Thymus (tissue), 11 donors: ENCODE measurements at regions not wholly inside any gene's neighbourhood (a gene's known extent, or its start where the extent isn't known, plus 50 kb on each side); places are given as distances from the start of the nearest gene placed in this dataset.
A peak's percentile ranks its signal among the peaks of the same experiment; 100 is the strongest.
"Not testable (repeated sequence)": the region's sequence is repeated elsewhere in the genome, so short reads cannot be mapped to it uniquely, and the experiment has no call there.

ENCODE experiments used
- DNase-seq, 9 donors: peaks; one replicate each; pipeline ENCODE4 v3.0.0-alpha.2; 2013; ENCODE audit warnings: low spot score in 9 of 9, low read depth in 6 of 9, missing footprints in 1 of 9
- H3K27ac ChIP-seq, 2 donors: one replicate each; pipeline ENCODE4 v1.5.1; 2013; ENCODE audit warnings: control low read depth in 1 of 2, low read depth in 1 of 2, low read length in 1 of 2, mild to moderate bottlenecking in 1 of 2, moderate library complexity in 1 of 2
- H3K27me3 ChIP-seq, 2 donors: one replicate each; pipeline ENCODE4 v1.5.1; 2013; ENCODE audit warnings: low read length in 1 of 2; ENCODE audit not compliant: control insufficient read depth in 2 of 2, insufficient read depth in 1 of 2
- H3K36me3 ChIP-seq, 2 donors: one replicate each; pipeline ENCODE4 v1.5.1; 2013; ENCODE audit warnings: low read length in 1 of 2, mild to moderate bottlenecking in 1 of 2, moderate library complexity in 1 of 2; ENCODE audit not compliant: control insufficient read depth in 2 of 2, insufficient read depth in 2 of 2
- H3K4me1 ChIP-seq, 2 donors: one replicate each; pipeline ENCODE4 v1.5.1; 2013; ENCODE audit warnings: low read length in 2 of 2; ENCODE audit not compliant: control insufficient read depth in 2 of 2, insufficient read depth in 2 of 2
- H3K4me3 ChIP-seq, 2 donors: one replicate each; pipeline ENCODE4 v1.5.1; 2013; ENCODE audit warnings: low read length in 2 of 2, control low read depth in 1 of 2, mild to moderate bottlenecking in 1 of 2
- H3K9me3 ChIP-seq, 2 donors: one replicate each; pipeline ENCODE4 v1.5.1; 2013; ENCODE audit warnings: low read length in 1 of 2, mild to moderate bottlenecking in 1 of 2; ENCODE audit not compliant: control insufficient read depth in 2 of 2, insufficient read depth in 1 of 2
- WGBS: extraction: QIAGEN DNeasy Blood & Tissue Kit; methylation state at CpG from one replicate; pipeline ENCODE4 v1.1.7; 2013; 5-methylcytosine and 5-hydroxymethylcytosine counted together
- donor health status: healthy.

DNA sequence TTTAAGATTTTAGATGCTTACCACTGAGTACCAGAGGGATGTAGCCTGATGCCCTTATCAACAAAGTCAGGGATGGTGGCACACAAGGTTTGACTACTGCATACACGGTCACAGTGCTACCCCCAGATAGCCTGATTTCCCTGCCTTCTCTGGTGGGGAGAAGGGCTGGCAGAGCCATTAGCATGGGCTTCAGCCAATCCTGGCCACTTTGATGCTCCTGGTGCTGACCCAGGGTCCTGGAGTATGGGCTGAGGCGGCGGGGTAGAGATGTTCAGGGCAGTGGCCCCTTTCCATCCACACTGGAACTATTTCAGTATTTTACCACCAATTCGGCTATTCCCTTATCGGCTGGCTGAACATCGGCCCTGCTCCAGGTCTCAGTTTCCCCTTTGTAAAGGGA is 83.2 kb downstream of the POTEB3 start:
- not testable (repeated sequence) for H3K27ac ChIP-seq, DNase-seq, H3K4me1 ChIP-seq, H3K27me3 ChIP-seq, H3K4me3 ChIP-seq, H3K36me3 ChIP-seq, H3K9me3 ChIP-seq
- WGBS, result 81% methylated on average over 3 of the region's 6 CpGs

DNA sequence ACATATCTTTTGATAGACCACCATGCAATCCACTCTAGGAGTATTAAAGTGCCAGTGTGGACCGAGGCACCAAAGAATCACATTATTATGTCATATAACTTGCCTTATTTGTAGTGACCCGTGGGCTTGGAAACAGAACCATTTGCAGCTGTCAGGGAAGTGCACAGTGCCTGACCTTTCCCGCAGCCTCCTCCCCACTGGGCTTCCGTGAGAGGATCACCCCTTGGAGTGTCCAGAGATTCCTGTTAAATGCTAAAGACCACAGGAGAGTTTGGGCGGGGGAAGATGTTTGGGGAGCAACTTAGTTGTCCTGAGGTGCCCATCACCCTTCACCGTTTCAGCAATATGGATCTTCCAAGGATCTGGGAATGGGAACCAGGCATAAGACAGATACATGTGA is 84.4 kb downstream of the POTEB3 start:
- not testable (repeated sequence) for H3K9me3 ChIP-seq, H3K4me3 ChIP-seq, H3K4me1 ChIP-seq, H3K27ac ChIP-seq, DNase-seq, H3K27me3 ChIP-seq, H3K36me3 ChIP-seq
- WGBS, result 96% methylated on average over 3 of the region's 6 CpGs

DNA sequence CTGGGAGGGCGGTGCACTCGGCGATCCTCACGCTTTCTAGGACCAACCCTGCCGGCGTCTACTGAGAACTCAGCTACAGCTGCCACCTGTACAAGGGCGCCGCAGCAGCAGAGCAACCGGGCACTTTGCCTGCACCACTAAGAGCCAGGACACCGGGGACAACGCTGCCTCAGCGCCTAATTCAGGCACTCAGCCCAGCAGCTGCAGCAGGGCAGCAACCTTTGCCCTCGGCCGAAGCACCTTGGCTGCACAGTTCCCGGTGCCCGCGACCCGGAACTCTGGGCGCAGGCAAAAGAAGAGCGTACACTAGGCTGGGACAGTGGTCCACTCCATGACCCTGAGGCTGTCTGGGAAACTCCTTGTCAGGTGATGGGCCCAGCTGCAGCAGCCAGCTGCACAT is 85.7 kb downstream of the POTEB3 start:
- H3K36me3 ChIP-seq, H3K27me3 ChIP-seq, H3K27ac ChIP-seq, H3K4me1 ChIP-seq, H3K9me3 ChIP-seq, DNase-seq, H3K4me3 ChIP-seq: not testable (repeated sequence)
- WGBS, result 80% methylated on average over 6 of the region's 20 CpGs

DNA sequence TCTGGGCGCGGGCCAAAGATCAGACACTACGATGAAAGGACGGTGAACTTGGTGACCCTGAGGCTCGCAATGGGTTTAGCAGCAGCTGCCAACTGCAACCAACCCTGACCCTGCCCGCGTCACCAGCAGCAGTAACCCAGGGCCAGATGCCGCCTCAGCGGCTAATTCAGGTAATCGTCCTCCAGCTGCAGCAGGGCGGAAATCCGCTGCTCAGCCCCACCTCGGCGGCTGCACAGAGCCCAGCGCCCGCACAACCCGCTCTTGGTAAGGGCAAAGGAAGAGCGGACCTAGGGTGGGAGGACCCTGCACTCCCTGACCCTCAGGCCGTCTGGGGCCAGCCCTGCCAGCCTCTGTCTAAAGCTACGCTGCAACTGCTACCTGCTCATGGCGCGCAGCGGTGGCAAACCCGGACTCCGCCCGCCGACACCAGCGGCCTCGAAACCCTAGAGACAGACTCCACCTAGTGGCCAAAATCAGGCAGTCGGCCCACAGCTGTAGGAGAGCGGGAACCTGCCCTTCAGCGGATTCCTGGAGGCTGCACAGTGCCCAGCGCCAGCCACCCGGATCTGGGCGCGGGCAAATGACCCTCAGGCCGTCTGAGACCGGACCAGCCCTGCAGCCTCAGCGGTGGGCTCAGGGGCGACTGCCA is 87.5 kb downstream of the POTEB3 start:
- not testable (repeated sequence) for H3K36me3 ChIP-seq, H3K27ac ChIP-seq, H3K4me3 ChIP-seq, H3K9me3 ChIP-seq, H3K27me3 ChIP-seq, DNase-seq, H3K4me1 ChIP-seq
- no CpG with 5 or more reads among the region's 40 CpGs for WGBS

DNA sequence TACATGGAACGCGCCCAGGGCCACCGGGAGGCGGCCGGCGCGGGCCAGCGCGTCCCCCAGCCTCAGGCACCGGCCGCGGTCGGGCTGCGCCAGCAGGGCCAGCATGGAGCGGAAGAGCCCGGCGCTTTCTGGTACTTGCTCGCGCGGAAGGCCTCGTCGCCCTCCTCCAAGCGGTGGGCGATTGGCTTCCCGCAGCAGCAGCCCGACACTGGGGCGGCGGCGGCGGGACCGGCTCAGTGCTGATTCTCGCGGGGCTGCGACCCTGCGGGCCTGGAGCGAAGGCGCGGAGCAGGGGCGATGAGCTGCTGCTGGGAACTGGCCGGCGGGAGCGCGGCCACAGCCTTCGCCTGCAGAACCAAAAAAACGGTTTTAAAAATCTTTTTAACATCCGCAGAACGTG is 95.3 kb downstream of the POTEB3 start:
- not testable (repeated sequence) for H3K4me3 ChIP-seq, H3K9me3 ChIP-seq, H3K27me3 ChIP-seq, H3K4me1 ChIP-seq, H3K27ac ChIP-seq, H3K36me3 ChIP-seq
- 62% methylated on average over 30 of the region's 47 CpGs for WGBS
- peak in 1 of 9 donors; percentile 0 for DNase-seq

DNA sequence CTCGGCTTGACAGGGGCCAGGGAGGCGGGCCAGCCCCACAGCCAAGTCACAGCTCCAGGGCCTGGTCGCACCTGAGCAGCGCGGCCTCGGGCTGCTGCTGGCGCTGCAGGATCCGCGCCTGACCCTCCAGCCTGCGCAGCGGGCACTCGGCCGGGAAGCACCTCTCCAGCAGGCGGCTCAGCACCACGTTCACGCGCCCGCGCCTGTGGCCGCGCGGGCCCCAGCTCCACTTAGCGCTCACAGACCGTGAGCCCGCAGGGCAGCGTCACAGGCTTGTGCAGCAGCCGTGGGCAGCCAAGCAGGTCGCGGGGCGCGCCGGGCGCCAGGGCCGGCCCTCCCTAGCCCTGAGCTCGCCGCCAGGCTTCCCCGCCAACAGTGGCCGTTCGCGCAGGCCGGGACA is 95.8 kb downstream of the POTEB3 start:
- not testable (repeated sequence) for H3K4me3 ChIP-seq, H3K27ac ChIP-seq, H3K36me3 ChIP-seq, DNase-seq, H3K9me3 ChIP-seq, H3K4me1 ChIP-seq, H3K27me3 ChIP-seq
- no CpG with 5 or more reads among the region's 41 CpGs for WGBS

DNA sequence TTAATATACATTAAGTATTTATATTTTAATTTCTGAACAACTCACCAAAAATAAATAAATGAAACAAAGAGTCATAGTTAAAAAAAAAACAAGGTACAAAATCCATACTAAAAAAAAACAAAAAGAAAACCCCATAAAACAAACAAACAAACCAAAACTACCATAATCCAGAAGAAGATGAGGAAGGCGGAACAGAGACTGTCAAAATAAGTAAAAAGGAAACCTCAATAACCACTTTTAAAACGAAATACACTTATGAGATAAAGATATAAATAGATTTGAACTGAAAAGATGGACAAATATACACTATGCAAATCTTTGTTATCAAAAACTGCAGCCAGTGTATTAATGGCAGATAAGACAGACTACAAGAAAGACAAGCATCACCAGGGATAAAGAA is 103.3 kb downstream of the POTEB3 start:
- H3K4me1 ChIP-seq, H3K4me3 ChIP-seq, DNase-seq, H3K27ac ChIP-seq, H3K27me3 ChIP-seq, H3K36me3 ChIP-seq, H3K9me3 ChIP-seq: not testable (repeated sequence)
- no CpG with 5 or more reads among the region's 2 CpGs for WGBS

DNA sequence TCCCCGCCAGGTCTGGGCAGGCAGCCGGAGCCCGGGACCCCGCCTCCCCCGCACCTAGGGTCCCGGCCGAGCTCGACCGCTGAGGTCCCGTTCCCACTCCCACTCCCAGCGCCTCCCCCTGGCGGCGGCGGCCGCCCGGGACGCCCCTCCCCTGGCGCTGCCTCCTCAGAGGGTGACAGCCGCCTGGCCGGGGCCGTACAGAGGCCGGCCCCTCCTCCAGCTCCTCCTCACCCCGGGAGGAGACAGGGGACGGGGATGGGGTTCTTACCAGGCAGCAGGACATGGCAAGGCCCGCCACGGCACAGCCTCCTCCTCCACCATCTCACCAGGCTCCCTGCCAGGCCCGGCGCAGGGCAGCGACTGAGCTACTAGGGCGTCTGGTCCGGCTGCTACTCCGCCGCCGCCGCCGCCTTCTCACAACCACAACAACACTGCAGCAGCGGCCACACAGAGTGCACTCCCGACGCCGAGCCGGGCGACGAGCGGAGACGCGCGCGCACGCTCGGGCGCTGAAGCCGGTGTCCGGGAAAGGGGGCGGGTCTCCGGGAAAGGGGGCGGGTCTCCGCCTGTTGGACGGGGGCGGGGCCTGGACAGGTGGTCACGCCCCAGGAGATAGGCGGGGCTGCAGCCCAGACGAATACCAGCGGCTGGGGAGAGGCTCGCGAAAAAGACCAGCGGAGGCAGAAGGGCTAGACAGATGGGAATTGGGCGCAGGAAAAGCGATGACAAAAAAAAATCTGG is 115.4 kb downstream of the POTEB3 start:
- H3K4me3 ChIP-seq, H3K27me3 ChIP-seq, H3K27ac ChIP-seq, H3K36me3 ChIP-seq, DNase-seq, H3K4me1 ChIP-seq, H3K9me3 ChIP-seq: not testable (repeated sequence)
- WGBS, result 65% methylated on average over 26 of the region's 68 CpGs

DNA sequence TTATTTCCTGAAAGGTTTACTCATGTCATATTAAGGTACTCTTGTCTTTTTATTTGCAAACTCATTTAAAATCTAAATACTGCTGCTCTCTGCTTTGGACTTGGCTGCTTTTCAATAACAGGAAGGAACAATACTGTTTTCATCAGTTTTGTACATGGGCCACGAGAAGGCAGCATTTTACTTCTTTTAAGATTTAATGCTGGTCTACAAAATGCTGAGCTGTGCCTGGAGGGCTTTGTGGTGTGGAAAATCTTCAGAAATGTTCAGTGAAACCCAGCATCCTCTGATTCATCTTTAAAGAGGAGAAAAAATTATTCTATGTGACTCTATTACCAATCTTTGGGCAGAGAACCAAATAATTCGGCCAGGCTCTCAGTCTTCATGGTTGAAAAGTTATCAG is 155.9 kb downstream of the POTEB3 start:
- H3K27ac ChIP-seq, H3K9me3 ChIP-seq, H3K4me1 ChIP-seq, DNase-seq, H3K4me3 ChIP-seq, H3K36me3 ChIP-seq, H3K27me3 ChIP-seq: not testable (repeated sequence)
- WGBS, result 34% methylated on average over 1 of the region's 2 CpGs
